ENCODE measurements at regions not wholly inside any gene's neighbourhood (a gene's known extent, or its start where the extent isn't known, plus 50 kb on each side); places are given as distances from the start of the nearest gene placed in this dataset.

GRCh38 chr5:148763996-148764395, 62.4 kb upstream of the ADRB2 start:
- TF ChIP-seq CTCF (IDR thresholded peaks at IDR 0.05; ENCODE audit: extremely low read depth in 1 of 2, insufficient read depth in 1 of 2, low read depth in 1 of 2, low read length in 2 of 2) (no peak), EZH2 (IDR thresholded peaks at IDR 0.05; ENCODE audit: borderline replicate concordance, low read depth, low read length, severe bottlenecking) (no peak), POLR2A (IDR thresholded peaks at IDR 0.05; ENCODE audit: low read depth, low read length) (no peak), POLR2AphosphoS5 (IDR thresholded peaks at IDR 0.05; ENCODE audit: insufficient read depth, low read depth, low read length) (no peak), JUN (IDR thresholded peaks at IDR 0.05; ENCODE audit: borderline replicate concordance, insufficient read depth, insufficient read length, low read depth) (no peak), GATA2 (IDR thresholded peaks at IDR 0.05; ENCODE audit: insufficient read depth, insufficient read length, low read depth, low read length) (no peak)
